CD14-positive monocyte (primary cell): ENCODE measurements at regions not wholly inside any gene's neighbourhood (a gene's known extent, or its start where the extent isn't known, plus 50 kb on each side); places are given as distances from the start of the nearest gene placed in this dataset.

Source experiments
- DNase-seq, 3 donors: peaks; one replicate each; pipeline ENCODE4 v3.0.0-alpha.2; 2011 to 2022
- H2AFZ ChIP-seq: 2 replicates; pipeline ENCODE4 v1.6.0; 2012; ENCODE audit warnings: mild to moderate bottlenecking, low read depth, low read length, inconsistent platforms; ENCODE audit not compliant: insufficient read depth, poor library complexity, severe bottlenecking
- H3K27ac ChIP-seq, 2 donors: 1 replicate in 1 of 2; 2 replicates in 1 of 2; pipeline ENCODE4 v1.5.1; 2012 to 2013; ENCODE audit warnings: low read length in 2 of 2, control low read depth in 1 of 2, inconsistent platforms in 1 of 2, low read depth in 1 of 2, mild to moderate bottlenecking in 1 of 2
- H3K27me3 ChIP-seq, 2 donors: one replicate each; pipeline versions ENCODE4 v1.6.0 to v1.6.1; 2011 to 2013; ENCODE audit warnings: low read length in 2 of 2; ENCODE audit not compliant: control insufficient read depth in 2 of 2, insufficient read depth in 2 of 2
- H3K36me3 ChIP-seq, 2 donors: replicated peaks in 1 of 2; 1 replicate in 1 of 2; 2 replicates in 1 of 2; pipeline versions ENCODE4 v1.5.1 to v1.6.1; 2012 to 2013; ENCODE audit warnings: low read length in 2 of 2, control low read depth in 1 of 2, inconsistent platforms in 1 of 2, mild to moderate bottlenecking in 1 of 2; ENCODE audit not compliant: insufficient read depth in 2 of 2, control insufficient read depth in 1 of 2
- H3K4me1 ChIP-seq, 2 donors: 1 replicate in 1 of 2; 2 replicates in 1 of 2; pipeline versions ENCODE4 v1.5.1 to v1.6.1; 2012 to 2013; ENCODE audit warnings: low read length in 2 of 2, control low read depth in 1 of 2, inconsistent platforms in 1 of 2, mild to moderate bottlenecking in 1 of 2, moderate library complexity in 1 of 2; ENCODE audit not compliant: insufficient read depth in 2 of 2, control insufficient read depth in 1 of 2
- H3K4me2 ChIP-seq: replicated peaks from 2 replicates; pipeline ENCODE3; 2012; ENCODE audit warnings: low read length, moderate library complexity, mild to moderate bottlenecking; ENCODE audit not compliant: poor library complexity, severe bottlenecking; ENCODE audit errors: extremely low read depth
- H3K4me3 ChIP-seq, 3 experiments: fragments of 200-600 bp in 1 of 3; sonication (generic) in 1 of 3; replicated peaks in 1 of 3; 1 replicate in 2 of 3; 2 replicates in 1 of 3; pipeline ENCODE4 v1.5.1; 2011 to 2013; ENCODE audit warnings: low read length in 3 of 3, mild to moderate bottlenecking in 3 of 3, control low read depth in 2 of 3, low read depth in 2 of 3, inconsistent platforms in 1 of 3, moderate library complexity in 1 of 3
- H3K79me2 ChIP-seq: 2 replicates; pipeline ENCODE4 v1.6.0; 2012; ENCODE audit warnings: mild to moderate bottlenecking, control low read depth, inconsistent platforms, low read length, moderate library complexity; ENCODE audit not compliant: insufficient read depth
- H3K9ac ChIP-seq: 2 replicates; pipeline ENCODE4 v1.6.0; 2017; ENCODE audit warnings: low read length, mild to moderate bottlenecking; ENCODE audit not compliant: insufficient read depth, poor library complexity, severe bottlenecking
- H3K9me3 ChIP-seq, 2 donors: replicated peaks in 1 of 2; 1 replicate in 1 of 2; 2 replicates in 1 of 2; pipeline versions ENCODE4 v1.5.1 to v1.6.1; 2012 to 2013; ENCODE audit warnings: low read length in 2 of 2, control low read depth in 1 of 2; ENCODE audit not compliant: control insufficient read depth in 1 of 2, insufficient read depth in 1 of 2
- H4K20me1 ChIP-seq: 2 replicates; pipeline ENCODE4 v1.6.0; 2012; ENCODE audit warnings: mild to moderate bottlenecking, low read length, control low read depth, moderate library complexity; ENCODE audit not compliant: insufficient read depth
- H3K27ac Mint-ChIP-seq, 7 donors: one replicate each; pipeline ENCODE4 v1.8.0; 2020; ENCODE audit warnings: mild to moderate bottlenecking in 7 of 7, mixed read lengths in 7 of 7, moderate library complexity in 6 of 7, inconsistent platforms in 2 of 7
- H3K27me3 Mint-ChIP-seq, 3 donors: one replicate each; pipeline ENCODE4 v1.8.0; 2021 to 2022; ENCODE audit warnings: low read depth in 3 of 3, mild to moderate bottlenecking in 3 of 3, mixed read lengths in 3 of 3, moderate library complexity in 3 of 3, inconsistent platforms in 1 of 3
- H3K36me3 Mint-ChIP-seq, 2 donors: one replicate each; pipeline ENCODE4 v1.8.0; 2020; ENCODE audit warnings: mixed read lengths in 2 of 2, inconsistent platforms in 1 of 2, mild to moderate bottlenecking in 1 of 2
- H3K4me1 Mint-ChIP-seq: one replicate; pipeline ENCODE4 v1.8.0; 2020; ENCODE audit warnings: mild to moderate bottlenecking, mixed read lengths
- H3K4me3 Mint-ChIP-seq, 2 donors: one replicate each; pipeline ENCODE4 v1.8.0; 2020; ENCODE audit warnings: mild to moderate bottlenecking in 2 of 2, mixed read lengths in 2 of 2, moderate library complexity in 1 of 2
- H3K9me3 Mint-ChIP-seq, 7 donors: one replicate each; pipeline ENCODE4 v1.8.0; 2020 to 2022; ENCODE audit warnings: mixed read lengths in 7 of 7, mild to moderate bottlenecking in 6 of 7, moderate library complexity in 6 of 7, inconsistent platforms in 2 of 7
- CTCF ChIP-seq: fragments of 200-600 bp; IDR thresholded peaks from one replicate; pipeline ENCODE4 v1.8.0; 2022; ENCODE audit warnings: antibody characterized with exemption, mild to moderate bottlenecking
- WGBS: methylation state at CpG from one replicate; pipeline ENCODE4 v1.1.5; 2013; ENCODE audit warnings: missing lambda C conversion rate; ENCODE audit not compliant: insufficient coverage; 5-methylcytosine and 5-hydroxymethylcytosine counted together
- intact Hi-C, 2 donors: fragments of 100-400 bp; cut with micrococcal nuclease; formaldehyde crosslinking; loops; one replicate each; pipeline versions ENCODE4 v1.15.0 to v1.15.1; 2023

GRCh38 chr7:47697543-47697942 is 115.6 kb upstream of the TNS3 start:
- H3K4me1 ChIP-seq: no peaks in the 10 kb centered on the region
- no peak overlapping the region for H3K4me3 ChIP-seq
- no peak overlapping the region for H3K4me2 ChIP-seq
- 89% methylated on average over 2 of the region's 4 CpGs for whole genome bisulfite sequencing
- Mint-ChIP-seq H3K4me3 (no peak overlapping the region), H3K9me3 (peaks cover 0 to 2% (median 0%) of the 10 kb centered on the region in 7 donors), H3K4me1 (no peaks in the 10 kb centered on the region), H3K27ac (peak overlapping the region in 1 of 7 donors; percentile 43), H3K36me3 (no peaks in the 10 kb centered on the region), H3K27me3 (peaks cover 0 to 6% (median 2%) of the 10 kb centered on the region in 3 donors)
- no peaks in the 10 kb centered on the region for H3K36me3 ChIP-seq
- H3K9me3 ChIP-seq: no peaks in the 10 kb centered on the region
- no peaks in the 10 kb centered on the region for H4K20me1 ChIP-seq
- intact Hi-C loops: loop anchor here in 1 of 2 donors (10.0 kb wide), 1 partner anchor 53 kb away; no protein-coding TSS in a partner anchor
- no peak for DNase-seq
- H3K27ac ChIP-seq: no peak overlapping the region
- H3K9ac ChIP-seq: no peak overlapping the region
- no peak overlapping the region for H2AFZ ChIP-seq
- no peak for TF ChIP-seq CTCF
- no peaks in the 10 kb centered on the region for H3K79me2 ChIP-seq
- H3K27me3 ChIP-seq: no peaks in the 10 kb centered on the region

GRCh38 chr7:47696152-47696710 is 114.3 kb upstream of the TNS3 start:
- H3K4me3 ChIP-seq: no peak overlapping the region
- no peak overlapping the region for H3K9ac ChIP-seq
- no peaks in the 10 kb centered on the region for H3K36me3 ChIP-seq
- no peaks in the 10 kb centered on the region for H3K27me3 ChIP-seq
- no peak overlapping the region for H2AFZ ChIP-seq
- H3K4me1 Mint-ChIP-seq: no peaks in the 10 kb centered on the region
- no peak overlapping the region for H3K4me2 ChIP-seq
- intact Hi-C loops: loop anchor here in 1 of 2 donors (10.0 kb wide), 1 partner anchor 51 kb away; no protein-coding TSS in a partner anchor
- no peak for TF ChIP-seq CTCF
- H3K4me3 Mint-ChIP-seq: no peak overlapping the region
- WGBS: 82% methylated on average over 2 of the region's 7 CpGs
- DNase-seq: no peak
- H3K79me2 ChIP-seq: no peaks in the 10 kb centered on the region
- no peaks in the 10 kb centered on the region for H3K36me3 Mint-ChIP-seq
- H3K27ac Mint-ChIP-seq: no peak overlapping the region
- no peaks in the 10 kb centered on the region for H3K4me1 ChIP-seq
- peaks cover 0 to 2% (median 0%) of the 10 kb centered on the region in 7 donors for H3K9me3 Mint-ChIP-seq
- peaks cover 0 to 9% (median 2%) of the 10 kb centered on the region in 3 donors for H3K27me3 Mint-ChIP-seq
- no peaks in the 10 kb centered on the region for H4K20me1 ChIP-seq
- H3K9me3 ChIP-seq: no peaks in the 10 kb centered on the region
- H3K27ac ChIP-seq: no peak overlapping the region
